ENCODE measurements at regions not wholly inside any gene's neighbourhood (a gene's known extent, or its start where the extent isn't known, plus 50 kb on each side); places are given as distances from the start of the nearest gene placed in this dataset.

DNA sequence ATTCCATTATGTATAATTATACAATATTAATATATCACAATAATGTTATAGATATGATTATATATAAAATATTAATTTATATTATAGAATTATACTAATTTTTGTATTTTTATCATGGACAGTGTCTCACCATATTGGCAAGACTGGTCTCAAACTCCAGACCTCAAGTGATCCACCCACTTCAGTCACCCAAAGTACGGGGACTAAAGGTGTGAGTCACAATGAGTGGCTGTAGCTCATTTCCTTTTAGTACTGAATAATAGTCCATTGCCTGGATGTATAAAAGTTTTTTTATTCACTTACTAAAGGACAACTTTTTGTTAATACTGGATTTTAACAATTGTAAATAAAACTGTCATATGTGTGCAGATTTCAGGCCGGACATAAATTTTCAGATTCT is 417.6 kb upstream of the LINC00305 start:
- no peak for TF ChIP-seq POLR2AphosphoS5 (IDR thresholded peaks at IDR 0.05)
- TF ChIP-seq POLR2A (IDR thresholded peaks at IDR 0.05), result no peak
- TF ChIP-seq, protein P1, sequence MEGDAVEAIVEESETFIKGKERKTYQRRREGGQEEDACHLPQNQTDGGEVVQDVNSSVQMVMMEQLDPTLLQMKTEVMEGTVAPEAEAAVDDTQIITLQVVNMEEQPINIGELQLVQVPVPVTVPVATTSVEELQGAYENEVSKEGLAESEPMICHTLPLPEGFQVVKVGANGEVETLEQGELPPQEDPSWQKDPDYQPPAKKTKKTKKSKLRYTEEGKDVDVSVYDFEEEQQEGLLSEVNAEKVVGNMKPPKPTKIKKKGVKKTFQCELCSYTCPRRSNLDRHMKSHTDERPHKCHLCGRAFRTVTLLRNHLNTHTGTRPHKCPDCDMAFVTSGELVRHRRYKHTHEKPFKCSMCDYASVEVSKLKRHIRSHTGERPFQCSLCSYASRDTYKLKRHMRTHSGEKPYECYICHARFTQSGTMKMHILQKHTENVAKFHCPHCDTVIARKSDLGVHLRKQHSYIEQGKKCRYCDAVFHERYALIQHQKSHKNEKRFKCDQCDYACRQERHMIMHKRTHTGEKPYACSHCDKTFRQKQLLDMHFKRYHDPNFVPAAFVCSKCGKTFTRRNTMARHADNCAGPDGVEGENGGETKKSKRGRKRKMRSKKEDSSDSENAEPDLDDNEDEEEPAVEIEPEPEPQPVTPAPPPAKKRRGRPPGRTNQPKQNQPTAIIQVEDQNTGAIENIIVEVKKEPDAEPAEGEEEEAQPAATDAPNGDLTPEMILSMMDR (IDR thresholded peaks at IDR 0.05), result no peak
- Histone ChIP-seq H3K9me3 (no peaks in the 10 kb centered on the region), H3K27me3 (no peaks in the 10 kb centered on the region), H3K27ac (no peak overlapping the region), H3K4me3 (no peak overlapping the region), H3K36me3 (no peaks in the 10 kb centered on the region), H3K4me1 (no peaks in the 10 kb centered on the region)
- no peak for DNase-seq (ENCODE audit: low spot score in 2 of 2)
- intact Hi-C loops (cut with DNase I; ENCODE audit: low total_unique reads), result no loop called here

GRCh38 chr18:64562651-64563050 is 413.8 kb upstream of the LINC00305 start:
- intact Hi-C loops (cut with DNase I; ENCODE audit: low total_unique reads), result no loop called here

GRCh38 chr18:64546451-64546850 is 397.6 kb upstream of the LINC00305 start:
- Histone ChIP-seq H3K27ac (no peak overlapping the region), H3K27me3 (no peaks in the 10 kb centered on the region), H3K4me3 (no peak overlapping the region), H3K9me3 (no peaks in the 10 kb centered on the region), H3K4me1 (no peaks in the 10 kb centered on the region), H3K36me3 (no peaks in the 10 kb centered on the region)
- intact Hi-C loops (cut with DNase I; ENCODE audit: low total_unique reads), result no loop called here
- no peak for DNase-seq (ENCODE audit: low spot score in 2 of 2)
- TF ChIP-seq, protein P1 (IDR thresholded peaks at IDR 0.05), result no peak
- TF ChIP-seq POLR2A (IDR thresholded peaks at IDR 0.05) (no peak), POLR2AphosphoS5 (IDR thresholded peaks at IDR 0.05) (no peak)

More at GRCh38 chr18:64562651-64563050, 413.8 kb upstream of the LINC00305 start:
- H3K4me3 ChIP-seq, result no peak overlapping the region
- no peaks in the 10 kb centered on the region for H3K36me3 ChIP-seq
- H3K27me3 ChIP-seq, result no peaks in the 10 kb centered on the region
- H3K9me3 ChIP-seq, result no peaks in the 10 kb centered on the region
- TF ChIP-seq, protein P1 (IDR thresholded peaks at IDR 0.05), result no peak
- no peak for TF ChIP-seq POLR2A (IDR thresholded peaks at IDR 0.05)
- no peak for DNase-seq (ENCODE audit: low spot score in 2 of 2)
- no peak overlapping the region for H3K27ac ChIP-seq
- H3K4me1 ChIP-seq, result no peaks in the 10 kb centered on the region

DNA sequence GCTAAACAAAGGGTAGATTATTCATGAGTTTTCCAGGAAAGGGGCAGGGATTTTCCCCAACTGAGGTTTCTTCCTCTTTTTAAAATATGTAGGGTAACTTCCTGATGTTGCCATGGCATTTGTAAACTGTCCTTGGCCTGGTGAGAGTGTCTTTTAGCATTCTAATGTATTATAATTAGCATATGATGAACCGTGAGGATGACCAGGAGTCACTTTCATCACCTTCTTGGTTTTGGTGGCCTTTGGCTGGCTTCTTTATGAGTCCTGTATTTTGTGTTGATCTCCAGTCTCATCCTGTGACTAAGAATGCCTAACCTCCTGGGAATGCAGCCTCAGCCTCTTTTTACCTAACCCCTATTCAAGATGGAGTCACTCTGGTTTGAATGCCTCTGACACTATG is 391.0 kb upstream of the LINC00305 start:
- intact Hi-C loops (cut with DNase I; ENCODE audit: low total_unique reads), result no loop called here
- no peaks in the 10 kb centered on the region for H3K27me3 ChIP-seq

GRCh38 chr18:64528646-64529045 is 379.8 kb upstream of the LINC00305 start:
- H3K27ac ChIP-seq, result no peak overlapping the region
- no peak for DNase-seq (ENCODE audit: low spot score in 2 of 2)
- H3K4me1 ChIP-seq, result no peaks in the 10 kb centered on the region
- intact Hi-C loops (cut with DNase I; ENCODE audit: low total_unique reads), result no loop called here
- TF ChIP-seq, protein P1 (IDR thresholded peaks at IDR 0.05), result no peak
- no peak for TF ChIP-seq POLR2A (IDR thresholded peaks at IDR 0.05)
- no peak for TF ChIP-seq POLR2AphosphoS5 (IDR thresholded peaks at IDR 0.05)
- H3K9me3 ChIP-seq, result no peaks in the 10 kb centered on the region
- no peaks in the 10 kb centered on the region for H3K36me3 ChIP-seq
- no peak overlapping the region for H3K4me3 ChIP-seq
- no peaks in the 10 kb centered on the region for H3K27me3 ChIP-seq

More for the DNA sequence above, 391.0 kb upstream of the LINC00305 start:
- H3K36me3 ChIP-seq, result no peaks in the 10 kb centered on the region
- no peak overlapping the region for H3K4me3 ChIP-seq
- no peak overlapping the region for H3K27ac ChIP-seq
- H3K9me3 ChIP-seq, result no peaks in the 10 kb centered on the region
- DNase-seq (ENCODE audit: low spot score in 2 of 2), result no peak
- H3K4me1 ChIP-seq, result no peaks in the 10 kb centered on the region
- TF ChIP-seq POLR2A (IDR thresholded peaks at IDR 0.05) (no peak), POLR2AphosphoS5 (IDR thresholded peaks at IDR 0.05) (no peak)
- TF ChIP-seq, protein P1 (IDR thresholded peaks at IDR 0.05), result no peak
